H1 (cell line): ENCODE measurements at regions not wholly inside any gene's neighbourhood (a gene's known extent, or its start where the extent isn't known, plus 50 kb on each side); places are given as distances from the start of the nearest gene placed in this dataset.

ENCODE experiments used
- CBX8 ChIP-seq: fragments of 300-800, 300-1000 bp; sonication (generic); IDR thresholded peaks from 2 replicates; pipeline ENCODE4 v1.7.1; 2016; ENCODE audit warnings: low read depth, low read length, borderline replicate concordance
- CTCF ChIP-seq, 3 experiments: IDR thresholded peaks; 1 replicate in 2 of 3; 2 replicates in 1 of 3; pipeline versions ENCODE4 v1.5.1 to v1.6.1; 2011; ENCODE audit warnings: low read length in 3 of 3, mild to moderate bottlenecking in 3 of 3, inconsistent platforms in 2 of 3, low read depth in 1 of 3, moderate library complexity in 1 of 3; ENCODE audit not compliant: insufficient read depth in 1 of 3; ENCODE audit errors: control extremely low read depth in 1 of 3
- EGR1 ChIP-seq: IDR thresholded peaks from 2 replicates; pipeline ENCODE4 v1.6.1; 2011; ENCODE audit warnings: low read depth, low read length, borderline replicate concordance
- EZH2 ChIP-seq: fragments of 200-600 bp; sonication (generic); IDR thresholded peaks from 2 replicates; pipeline ENCODE4 v1.7.1; 2012; ENCODE audit warnings: low read depth, mild to moderate bottlenecking, moderate library complexity, low read length, inconsistent platforms; ENCODE audit not compliant: severe bottlenecking
- KDM1A ChIP-seq: fragments of 200-600, 300-600 bp; sonication (generic); IDR thresholded peaks from 2 replicates; pipeline ENCODE4 v1.7.1; 2016; ENCODE audit warnings: mild to moderate bottlenecking, low read length, borderline replicate concordance
- MAX ChIP-seq: IDR thresholded peaks from 2 replicates; pipeline ENCODE4 v1.6.1; 2012; ENCODE audit warnings: inconsistent platforms
- PHF8 ChIP-seq: fragments of 200-600 bp; sonication (generic); conservative IDR thresholded peaks from 2 replicates; pipeline ENCODE4 v1.7.1; 2012; ENCODE audit warnings: low read depth, mild to moderate bottlenecking, inconsistent platforms, low read length, moderate library complexity
- POLR2A ChIP-seq, 2 experiments: IDR thresholded peaks; 1 replicate in 1 of 2; 2 replicates in 1 of 2; pipeline ENCODE4 v1.6.1; 2011; ENCODE audit warnings: low read depth in 2 of 2, low read length in 2 of 2, mild to moderate bottlenecking in 2 of 2; ENCODE audit errors: control extremely low read depth in 1 of 2
- TEAD4 ChIP-seq: IDR thresholded peaks from 2 replicates; pipeline ENCODE4 v1.6.1; 2012; ENCODE audit warnings: low read depth, low read length, inconsistent platforms, mixed read lengths
- ZNF274 ChIP-seq: IDR thresholded peaks from 2 replicates; pipeline ENCODE4 v1.7.0; 2012; ENCODE audit warnings: low read length, borderline replicate concordance; ENCODE audit errors: extremely low read depth

- TF ChIP-seq CTCF (IDR thresholded peaks at IDR 0.05; ENCODE audit: control extremely low read depth in 1 of 3, insufficient read depth in 1 of 3, low read depth in 1 of 3, low read length in 3 of 3) (peak; percentile 11 to 47 (median 21); a peak in 3 of 4 replicates), EGR1 (no peak), PHF8 (no peak), ZNF274 (no peak), CBX8 (no peak), MAX (0 out of 2 replicates have a peak, but pooled peaks have one; percentile 37), POLR2A (IDR thresholded peaks at IDR 0.05; ENCODE audit: control extremely low read depth in 1 of 2, low read depth in 2 of 2, low read length in 2 of 2) (no peak), KDM1A (no peak), EZH2 (no peak), TEAD4 (no peak)
Measured at GRCh38 chr3:181868576-181869082, 156.9 kb downstream of the SOX2 start.
